ENCODE measurements at regions not wholly inside any gene's neighbourhood (a gene's known extent, or its start where the extent isn't known, plus 50 kb on each side); places are given as distances from the start of the nearest gene placed in this dataset.

GRCh38 chr10:120156614-120157274, 264.2 kb downstream of the SEC23IP start:
- no peak for DNase-seq (ENCODE audit: low spot score)
- WGBS (ENCODE audit: low lambda C conversion rate, missing lambda C conversion rate) = 90% methylated on average over 5 of the region's 5 CpGs
- Histone ChIP-seq H3K4me2 (no peak overlapping the region), H3K27me3 (no peaks in the 10 kb centered on the region), H3K9me2 (replicated peaks; ENCODE audit: insufficient read depth) (no peaks in the 10 kb centered on the region), H4K20me1 (ENCODE audit: insufficient read depth, poor library complexity, severe bottlenecking) (no peaks in the 10 kb centered on the region), H3K9me3 (ENCODE audit: low read depth) (no peaks in the 10 kb centered on the region), H3K4me1 (ENCODE audit: insufficient read depth) (no peaks in the 10 kb centered on the region), H3K4me3 (no peak overlapping the region), H3K36me3 (replicated peaks; ENCODE audit: insufficient read depth, low read depth) (no peaks in the 10 kb centered on the region), H3K27ac (no peak overlapping the region), H2AFZ (no peak overlapping the region), H3K79me2 (no peaks in the 10 kb centered on the region)
- TF ChIP-seq EZH2 (IDR thresholded peaks at IDR 0.05; ENCODE audit: borderline replicate concordance) = no peak
- TF ChIP-seq, protein P1, sequence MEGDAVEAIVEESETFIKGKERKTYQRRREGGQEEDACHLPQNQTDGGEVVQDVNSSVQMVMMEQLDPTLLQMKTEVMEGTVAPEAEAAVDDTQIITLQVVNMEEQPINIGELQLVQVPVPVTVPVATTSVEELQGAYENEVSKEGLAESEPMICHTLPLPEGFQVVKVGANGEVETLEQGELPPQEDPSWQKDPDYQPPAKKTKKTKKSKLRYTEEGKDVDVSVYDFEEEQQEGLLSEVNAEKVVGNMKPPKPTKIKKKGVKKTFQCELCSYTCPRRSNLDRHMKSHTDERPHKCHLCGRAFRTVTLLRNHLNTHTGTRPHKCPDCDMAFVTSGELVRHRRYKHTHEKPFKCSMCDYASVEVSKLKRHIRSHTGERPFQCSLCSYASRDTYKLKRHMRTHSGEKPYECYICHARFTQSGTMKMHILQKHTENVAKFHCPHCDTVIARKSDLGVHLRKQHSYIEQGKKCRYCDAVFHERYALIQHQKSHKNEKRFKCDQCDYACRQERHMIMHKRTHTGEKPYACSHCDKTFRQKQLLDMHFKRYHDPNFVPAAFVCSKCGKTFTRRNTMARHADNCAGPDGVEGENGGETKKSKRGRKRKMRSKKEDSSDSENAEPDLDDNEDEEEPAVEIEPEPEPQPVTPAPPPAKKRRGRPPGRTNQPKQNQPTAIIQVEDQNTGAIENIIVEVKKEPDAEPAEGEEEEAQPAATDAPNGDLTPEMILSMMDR (IDR thresholded peaks at IDR 0.05; ENCODE audit: poor library complexity) = no peak
- TF ChIP-seq EZH2phosphoT487 (IDR thresholded peaks at IDR 0.05; ENCODE audit: low read depth, severe bottlenecking, unreplicated experiment) = no peak

DNA sequence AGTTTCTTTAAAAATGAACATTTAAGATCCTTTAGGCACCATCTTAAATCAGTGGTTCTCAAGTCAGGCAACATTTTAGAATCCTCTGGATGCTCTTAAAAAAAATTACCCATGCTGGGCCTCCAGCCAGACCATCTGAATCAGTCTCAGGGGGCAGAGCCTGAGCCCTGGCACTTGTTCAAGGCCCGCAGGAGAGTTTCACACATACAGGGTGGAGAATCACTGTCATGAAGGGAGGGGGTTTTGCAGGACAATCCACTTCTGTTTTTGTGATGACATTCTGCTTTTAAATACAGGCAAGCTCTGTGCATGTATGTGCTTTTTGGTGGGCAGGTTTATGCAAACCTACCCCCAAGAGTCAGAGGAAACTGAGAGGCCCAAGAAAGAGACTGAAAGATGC, 268.6 kb downstream of the SEC23IP start:
- Histone ChIP-seq H3K36me3 (replicated peaks; ENCODE audit: insufficient read depth, low read depth) (no peaks in the 10 kb centered on the region), H3K27ac (no peak overlapping the region), H4K20me1 (ENCODE audit: insufficient read depth, poor library complexity, severe bottlenecking) (no peaks in the 10 kb centered on the region), H3K27me3 (no peaks in the 10 kb centered on the region), H3K79me2 (no peaks in the 10 kb centered on the region), H3K9me3 (ENCODE audit: low read depth) (no peaks in the 10 kb centered on the region), H3K9me2 (replicated peaks; ENCODE audit: insufficient read depth) (no peaks in the 10 kb centered on the region), H3K4me3 (no peak overlapping the region), H2AFZ (no peak overlapping the region), H3K4me2 (no peak overlapping the region), H3K4me1 (ENCODE audit: insufficient read depth) (no peaks in the 10 kb centered on the region)
- WGBS (ENCODE audit: low lambda C conversion rate, missing lambda C conversion rate) = 61% methylated on average over 1 of the region's 1 CpG
- no peak for DNase-seq (ENCODE audit: low spot score)
- TF ChIP-seq EZH2 (IDR thresholded peaks at IDR 0.05; ENCODE audit: borderline replicate concordance) (no peak), EZH2phosphoT487 (IDR thresholded peaks at IDR 0.05; ENCODE audit: low read depth, severe bottlenecking, unreplicated experiment) (no peak)
- TF ChIP-seq, protein P1 (IDR thresholded peaks at IDR 0.05; ENCODE audit: poor library complexity) = no peak

DNA sequence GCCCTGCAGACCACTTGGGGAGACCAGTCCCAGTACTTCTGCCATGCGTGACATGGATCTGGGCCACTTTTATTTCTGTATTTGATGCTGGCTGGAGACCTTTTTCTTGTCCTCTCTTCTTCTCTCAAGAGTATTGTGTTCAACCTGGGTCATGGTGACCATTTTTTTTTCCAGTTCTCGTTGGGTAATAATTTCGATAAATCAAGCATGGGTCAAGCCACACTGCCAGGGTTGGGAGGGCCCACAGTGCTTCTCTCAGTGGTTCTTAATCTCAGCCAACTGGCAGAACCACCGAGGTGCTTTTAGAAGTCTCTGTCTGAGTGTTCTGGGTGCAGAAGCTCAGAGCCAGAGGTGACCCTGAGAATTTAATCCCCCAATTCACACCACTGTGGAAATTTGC, 269.9 kb downstream of the SEC23IP start:
- DNase-seq (ENCODE audit: low spot score) = no peak
- WGBS (ENCODE audit: low lambda C conversion rate, missing lambda C conversion rate) = 95% methylated on average over 4 of the region's 4 CpGs
- H3K9me3 ChIP-seq (ENCODE audit: low read depth) = no peaks in the 10 kb centered on the region

More for the DNA sequence above, 269.9 kb downstream of the SEC23IP start:
- Histone ChIP-seq H3K4me2 (no peak overlapping the region), H3K27ac (no peak overlapping the region), H3K79me2 (no peaks in the 10 kb centered on the region), H4K20me1 (ENCODE audit: insufficient read depth, poor library complexity, severe bottlenecking) (no peaks in the 10 kb centered on the region), H3K27me3 (no peaks in the 10 kb centered on the region), H3K36me3 (replicated peaks; ENCODE audit: insufficient read depth, low read depth) (no peaks in the 10 kb centered on the region), H3K9me2 (replicated peaks; ENCODE audit: insufficient read depth) (no peaks in the 10 kb centered on the region), H3K4me1 (ENCODE audit: insufficient read depth) (no peaks in the 10 kb centered on the region), H3K4me3 (no peak overlapping the region), H2AFZ (no peak overlapping the region)
- TF ChIP-seq EZH2 (IDR thresholded peaks at IDR 0.05; ENCODE audit: borderline replicate concordance) (no peak), EZH2phosphoT487 (IDR thresholded peaks at IDR 0.05; ENCODE audit: low read depth, severe bottlenecking, unreplicated experiment) (no peak)
- TF ChIP-seq, protein P1 (IDR thresholded peaks at IDR 0.05; ENCODE audit: poor library complexity) = no peak
